GM23248 (cell line): ENCODE measurements at regions not wholly inside any gene's neighbourhood (a gene's known extent, or its start where the extent isn't known, plus 50 kb on each side); places are given as distances from the start of the nearest gene placed in this dataset.

Experiments used
- EZH2 ChIP-seq: fragments of 200-600 bp; sonication (generic); IDR thresholded peaks from 2 replicates; pipeline ENCODE4 v1.6.1; 2018; ENCODE audit warnings: antibody characterized with exemption, mild to moderate bottlenecking; ENCODE audit not compliant: insufficient read depth, poor library complexity, severe bottlenecking
- EZH2phosphoT487 ChIP-seq: fragments of 200-600 bp; sonication (generic); IDR thresholded peaks from 2 replicates; pipeline ENCODE4 v1.6.1; 2018; ENCODE audit warnings: antibody characterized with exemption, moderate library complexity, mild to moderate bottlenecking, low read depth; ENCODE audit not compliant: insufficient read depth

DNA sequence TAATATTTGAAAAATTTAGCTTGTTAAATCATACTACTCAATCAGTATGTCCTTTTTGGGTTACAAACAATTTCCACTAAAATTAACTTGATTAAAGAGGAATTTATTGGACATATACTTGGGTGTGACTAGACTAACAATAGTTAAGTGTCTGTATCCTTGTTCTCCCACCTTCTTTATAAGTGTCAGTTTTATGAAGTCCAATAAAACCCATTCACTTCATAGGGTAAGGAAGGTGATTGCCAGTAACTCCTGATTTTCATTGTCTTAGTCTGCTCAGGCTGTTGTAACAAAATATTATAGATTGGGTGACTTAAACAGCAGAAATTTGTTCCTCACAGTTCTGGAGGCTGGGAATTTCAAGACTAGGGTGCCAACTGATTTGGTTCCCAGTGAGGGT lies 800.0 kb downstream of the PDHA2 start:
- TF ChIP-seq EZH2 (no peak), EZH2phosphoT487 (no peak)
